Muscle layer of colon (tissue), 2 donors: ENCODE measurements at regions not wholly inside any gene's neighbourhood (a gene's known extent, or its start where the extent isn't known, plus 50 kb on each side); places are given as distances from the start of the nearest gene placed in this dataset.

Experiments used
- H3K27ac ChIP-seq: one replicate; pipeline ENCODE4 v1.7.0; 2013; ENCODE audit warnings: low read depth, mild to moderate bottlenecking, low read length, moderate library complexity
- H3K27me3 ChIP-seq, 2 donors: one replicate each; pipeline ENCODE4 v1.7.0; 2013; ENCODE audit warnings: low read length in 2 of 2, mild to moderate bottlenecking in 2 of 2; ENCODE audit not compliant: insufficient read depth in 2 of 2, control insufficient read depth in 1 of 2
- H3K36me3 ChIP-seq: one replicate; pipeline ENCODE4 v1.7.0; 2013; ENCODE audit warnings: mild to moderate bottlenecking, low read length; ENCODE audit not compliant: insufficient read depth
- H3K4me1 ChIP-seq: one replicate; pipeline ENCODE4 v1.7.0; 2013; ENCODE audit warnings: mild to moderate bottlenecking, low read length; ENCODE audit not compliant: insufficient read depth
- H3K4me3 ChIP-seq, 2 donors: one replicate each; pipeline ENCODE4 v1.7.0; 2013; ENCODE audit warnings: low read length in 2 of 2, low read depth in 1 of 2, mild to moderate bottlenecking in 1 of 2, moderate library complexity in 1 of 2
- H3K9ac ChIP-seq: one replicate; pipeline ENCODE4 v1.7.0; 2013; ENCODE audit warnings: low read length
- H3K9me3 ChIP-seq: one replicate; pipeline ENCODE4 v1.7.0; 2013; ENCODE audit warnings: mild to moderate bottlenecking, low read length
- donor health status: abdominal sarcoma.
- donor health status: Adenocarcinoma of cecum.

GRCh38 chr6:25025919-25026301, 90.2 kb upstream of the RIPOR2 start:
- H3K27ac ChIP-seq = no peak overlapping the region
- H3K9me3 ChIP-seq = no peaks in the 10 kb centered on the region

GRCh38 chr6:25026723-25027122, 91.0 kb upstream of the RIPOR2 start:
- Histone ChIP-seq H3K27me3 (no peaks in the 10 kb centered on the region), H3K27ac (no peak overlapping the region), H3K36me3 (no peaks in the 10 kb centered on the region), H3K9me3 (no peaks in the 10 kb centered on the region), H3K9ac (no peak overlapping the region), H3K4me1 (no peaks in the 10 kb centered on the region), H3K4me3 (no peak overlapping the region)

More at GRCh38 chr6:25025919-25026301, 90.2 kb upstream of the RIPOR2 start:
- Histone ChIP-seq H3K9ac (no peak overlapping the region), H3K27me3 (no peaks in the 10 kb centered on the region), H3K36me3 (no peaks in the 10 kb centered on the region), H3K4me3 (no peak overlapping the region), H3K4me1 (no peaks in the 10 kb centered on the region)

GRCh38 chr6:25027221-25027916, 91.6 kb upstream of the RIPOR2 start:
- H3K4me1 ChIP-seq = no peaks in the 10 kb centered on the region
- no peak overlapping the region for H3K4me3 ChIP-seq
- H3K9ac ChIP-seq = no peak overlapping the region
- H3K27ac ChIP-seq = no peak overlapping the region
- no peaks in the 10 kb centered on the region for H3K27me3 ChIP-seq
- H3K9me3 ChIP-seq = no peaks in the 10 kb centered on the region
- no peaks in the 10 kb centered on the region for H3K36me3 ChIP-seq

- no peaks in the 10 kb centered on the region for H3K36me3 ChIP-seq
- H3K4me1 ChIP-seq = no peaks in the 10 kb centered on the region
- H3K4me3 ChIP-seq = no peak overlapping the region
- no peaks in the 10 kb centered on the region for H3K9me3 ChIP-seq
- H3K27me3 ChIP-seq = no peaks in the 10 kb centered on the region
- H3K9ac ChIP-seq = no peak overlapping the region
- H3K27ac ChIP-seq = no peak overlapping the region
Observed at GRCh38 chr6:25028328-25028727, 92.6 kb upstream of the RIPOR2 start.

GRCh38 chr6:25032934-25033333, 97.2 kb upstream of the RIPOR2 start:
- Histone ChIP-seq H3K4me3 (no peak overlapping the region), H3K9ac (no peak overlapping the region), H3K4me1 (no peaks in the 10 kb centered on the region), H3K27me3 (no peaks in the 10 kb centered on the region), H3K9me3 (no peaks in the 10 kb centered on the region), H3K27ac (no peak overlapping the region), H3K36me3 (no peaks in the 10 kb centered on the region)

- Histone ChIP-seq H3K27ac (no peak overlapping the region), H3K4me1 (no peaks in the 10 kb centered on the region), H3K4me3 (peak overlapping the region; percentile 14 to 35), H3K27me3 (no peaks in the 10 kb centered on the region), H3K9ac (no peak overlapping the region), H3K9me3 (no peaks in the 10 kb centered on the region), H3K36me3 (no peaks in the 10 kb centered on the region)
Observed at GRCh38 chr6:25034431-25034921, 98.7 kb upstream of the RIPOR2 start.

GRCh38 chr6:25035174-25035511, 99.4 kb upstream of the RIPOR2 start:
- no peaks in the 10 kb centered on the region for H3K9me3 ChIP-seq
- no peak overlapping the region for H3K9ac ChIP-seq
- H3K4me3 ChIP-seq = no peak overlapping the region
- no peaks in the 10 kb centered on the region for H3K36me3 ChIP-seq
- no peaks in the 10 kb centered on the region for H3K27me3 ChIP-seq
- no peaks in the 10 kb centered on the region for H3K4me1 ChIP-seq
- H3K27ac ChIP-seq = no peak overlapping the region

- Histone ChIP-seq H3K27me3 (no peaks in the 10 kb centered on the region), H3K4me1 (no peaks in the 10 kb centered on the region), H3K27ac (no peak overlapping the region), H3K36me3 (no peaks in the 10 kb centered on the region), H3K9me3 (no peaks in the 10 kb centered on the region), H3K4me3 (no peak overlapping the region), H3K9ac (no peak overlapping the region)
Observed at GRCh38 chr6:25035512-25036435, 100.0 kb upstream of the RIPOR2 start.

- Histone ChIP-seq H3K27me3 (no peaks in the 10 kb centered on the region), H3K36me3 (no peaks in the 10 kb centered on the region), H3K9me3 (no peaks in the 10 kb centered on the region), H3K4me1 (no peaks in the 10 kb centered on the region), H3K9ac (no peak overlapping the region), H3K27ac (no peak overlapping the region), H3K4me3 (no peak overlapping the region)
Observed at GRCh38 chr6:25036461-25036860, 100.7 kb upstream of the RIPOR2 start.

GRCh38 chr6:25038300-25038699, 102.5 kb upstream of the RIPOR2 start:
- Histone ChIP-seq H3K9ac (no peak overlapping the region), H3K27me3 (no peaks in the 10 kb centered on the region), H3K36me3 (no peaks in the 10 kb centered on the region), H3K4me1 (no peaks in the 10 kb centered on the region), H3K9me3 (no peaks in the 10 kb centered on the region), H3K27ac (no peak overlapping the region), H3K4me3 (no peak overlapping the region)

GRCh38 chr6:25038999-25039398, 103.2 kb upstream of the RIPOR2 start:
- Histone ChIP-seq H3K27me3 (no peaks in the 10 kb centered on the region), H3K4me1 (no peaks in the 10 kb centered on the region), H3K9me3 (no peaks in the 10 kb centered on the region), H3K27ac (no peak overlapping the region), H3K36me3 (no peaks in the 10 kb centered on the region), H3K9ac (no peak overlapping the region), H3K4me3 (no peak overlapping the region)
